ENCODE measurements at regions not wholly inside any gene's neighbourhood (a gene's known extent, or its start where the extent isn't known, plus 50 kb on each side); places are given as distances from the start of the nearest gene placed in this dataset.
"Not testable (repeated sequence)": the region's sequence is repeated elsewhere in the genome, so short reads cannot be mapped to it uniquely, and the experiment has no call there.

DNA sequence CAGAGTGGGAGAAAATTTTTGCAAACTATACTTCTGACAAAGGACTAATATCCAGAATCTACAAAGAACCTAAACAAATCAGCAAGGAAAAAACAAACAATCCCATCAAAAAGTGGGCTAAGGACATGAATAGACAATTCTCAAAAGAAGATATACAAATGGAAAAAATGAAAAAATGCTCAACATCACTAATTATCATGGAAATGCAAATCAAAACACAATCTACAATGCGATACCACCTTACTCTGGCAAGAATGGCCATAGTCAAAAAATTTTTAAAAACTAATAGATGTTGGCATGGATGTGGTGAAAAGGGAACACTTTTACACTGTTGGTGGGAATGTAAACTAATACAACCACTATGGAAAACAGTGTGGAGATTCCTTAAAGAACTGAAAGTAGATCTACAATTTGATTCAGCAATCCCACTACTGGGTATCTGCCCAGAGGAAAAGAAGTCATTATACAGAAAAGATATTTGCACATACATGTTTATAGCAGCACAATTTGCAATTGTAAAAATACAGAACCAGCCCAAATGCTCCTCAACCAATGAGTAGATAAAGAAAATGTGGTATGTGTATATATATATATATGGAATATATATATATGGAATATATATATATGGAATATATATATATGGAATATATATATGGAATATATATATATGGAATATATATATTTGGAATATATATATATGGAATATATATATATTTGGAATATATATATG is 141.2 kb upstream of the P2RY1 start:
- DNase-seq; intact Hi-C loops (cut with DNase I): not testable (repeated sequence)

DNA sequence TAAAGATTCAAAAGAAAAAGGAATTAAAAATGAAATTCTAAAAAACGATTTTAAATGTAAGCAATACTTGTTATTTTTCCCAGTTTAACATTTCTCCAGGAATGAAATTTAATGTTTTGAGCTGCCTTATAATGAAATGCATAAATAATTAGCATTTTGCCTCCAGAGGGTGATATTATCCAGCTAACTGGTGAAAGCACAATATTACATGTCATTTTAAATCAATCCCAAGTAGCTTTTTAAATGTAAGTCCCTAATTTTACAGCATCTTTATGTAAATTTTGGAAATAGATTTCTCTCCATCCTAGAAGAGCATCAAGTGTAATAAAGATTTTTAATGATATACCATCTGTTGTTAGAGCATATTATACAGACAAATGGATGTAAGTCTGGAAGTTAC is 139.1 kb upstream of the P2RY1 start:
- no peak for DNase-seq
- intact Hi-C loops (cut with DNase I): no loop called here

DNA sequence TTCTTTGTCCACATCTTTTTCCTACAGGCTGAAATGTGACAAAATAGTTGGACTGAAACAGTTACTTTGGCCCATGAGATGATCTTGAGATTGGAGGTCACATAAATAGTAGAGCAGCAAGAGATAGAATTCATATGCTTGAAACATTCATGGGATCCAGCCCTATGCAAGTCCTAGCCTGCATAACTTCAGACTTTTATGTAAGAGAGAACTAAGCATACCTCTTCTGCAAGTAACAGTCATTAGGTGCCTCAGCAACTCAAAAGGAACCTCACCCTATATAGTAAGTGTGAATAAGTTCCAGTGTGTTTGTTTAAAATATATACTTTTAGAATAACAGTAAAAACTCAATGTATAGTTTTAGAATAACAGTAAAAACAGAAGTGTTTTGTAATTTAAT is 138.0 kb upstream of the P2RY1 start:
- intact Hi-C loops (cut with DNase I): no loop called here

DNA sequence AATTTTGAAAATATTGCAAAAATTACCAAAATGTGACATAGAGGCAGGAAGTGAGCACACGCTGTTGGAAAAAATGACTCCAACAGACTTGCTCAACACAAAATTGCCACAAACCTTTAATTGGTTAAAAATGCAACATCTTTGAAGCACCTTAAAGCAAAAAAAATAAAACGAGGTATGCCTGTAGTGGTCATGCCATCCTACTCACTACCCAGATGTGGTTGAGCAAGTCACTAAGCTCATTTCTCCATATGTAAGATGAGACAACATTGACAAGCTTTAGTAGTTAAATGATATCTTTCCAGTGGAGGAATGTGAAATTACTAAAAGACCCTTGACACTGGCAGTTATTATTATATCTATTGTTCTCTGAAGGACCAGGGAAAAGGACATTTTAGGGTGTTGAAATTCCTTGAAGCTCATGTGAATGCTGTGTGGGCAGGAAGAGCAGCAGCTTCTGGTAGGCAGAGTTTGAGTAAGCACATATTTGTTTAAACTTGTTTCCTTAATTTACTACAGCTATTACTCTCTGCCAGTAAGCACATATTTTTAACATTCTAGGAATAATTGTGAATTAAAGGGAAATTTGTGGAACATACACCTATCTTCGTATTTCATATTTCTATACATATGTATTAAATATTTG is 131.6 kb upstream of the P2RY1 start:
- DNase-seq: no peak
- intact Hi-C loops (cut with DNase I): no loop called here

More for the DNA sequence above, 138.0 kb upstream of the P2RY1 start:
- DNase-seq: no peak

DNA sequence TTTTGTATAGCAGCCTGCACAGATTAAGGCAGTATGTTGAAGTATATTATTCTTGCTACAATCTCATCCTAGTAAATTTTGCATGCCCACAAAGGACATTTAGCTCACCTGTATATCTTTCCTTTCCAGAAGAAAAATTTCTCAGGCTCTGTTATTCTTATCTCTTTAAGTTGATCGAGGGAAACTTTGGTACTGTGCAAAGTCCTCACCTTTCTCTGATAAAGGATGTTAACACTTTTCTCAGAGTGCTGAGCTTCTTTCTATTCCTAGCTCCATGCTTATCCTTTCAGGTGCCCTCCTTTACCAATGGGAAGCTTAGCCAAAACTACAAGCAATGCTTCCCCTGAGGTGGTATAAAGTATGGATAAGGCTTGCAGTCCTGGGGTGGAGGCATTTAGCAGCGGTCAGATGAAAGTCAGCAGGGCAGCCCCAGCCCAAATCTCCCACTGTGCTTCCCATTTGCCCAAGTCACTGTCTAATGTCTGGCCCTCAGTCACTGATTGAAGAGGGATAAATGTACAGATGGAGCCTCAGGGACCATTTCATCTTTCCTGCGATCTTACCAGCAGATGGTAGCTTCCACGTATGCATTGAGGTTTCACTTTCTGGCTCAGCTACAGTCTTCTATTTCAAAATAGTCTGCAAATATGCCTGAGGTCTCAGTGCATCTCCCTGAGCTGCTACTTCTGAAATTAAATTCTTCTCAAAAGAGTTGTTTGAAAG is 127.8 kb upstream of the P2RY1 start:
- intact Hi-C loops (cut with DNase I): no loop called here
- DNase-seq: no peak

DNA sequence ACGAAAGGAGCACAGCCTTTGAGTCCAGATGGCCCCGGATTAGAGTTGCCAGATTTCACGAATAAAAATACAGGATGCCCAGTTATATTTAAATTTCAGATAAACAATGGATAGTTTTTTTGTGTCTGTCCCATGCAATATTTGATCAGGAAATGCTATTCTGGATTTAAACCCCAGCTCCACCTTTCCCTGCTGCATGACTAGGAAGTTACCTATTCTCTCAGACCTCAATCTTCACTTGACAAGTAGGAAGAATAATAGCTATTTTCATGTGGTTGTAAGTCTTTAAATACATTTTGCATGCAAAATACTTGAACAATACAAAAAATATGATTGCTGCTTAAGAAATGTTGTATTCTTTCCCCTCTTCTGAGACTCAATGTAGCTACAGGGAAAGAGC is 125.3 kb upstream of the P2RY1 start:
- DNase-seq: no peak
- intact Hi-C loops (cut with DNase I): no loop called here

DNA sequence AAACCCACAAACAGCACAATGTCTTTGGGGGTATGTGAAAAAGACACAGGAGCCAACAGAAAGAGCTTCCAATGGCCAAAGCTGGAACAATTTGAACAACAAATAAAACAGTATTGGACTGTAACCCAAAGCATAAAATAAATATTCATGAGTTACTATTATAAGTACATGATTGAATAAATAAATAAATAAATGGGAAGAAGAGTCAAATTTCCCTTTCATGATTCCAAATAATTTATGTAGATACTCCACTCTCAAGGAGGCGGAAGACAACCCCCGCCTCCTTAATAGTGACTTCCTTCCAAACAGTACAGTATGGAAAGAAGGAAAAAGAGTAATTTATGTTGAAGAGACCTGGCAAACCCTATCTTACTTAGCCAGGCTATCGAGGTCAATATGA is 124.4 kb upstream of the P2RY1 start:
- no peak for DNase-seq
- intact Hi-C loops (cut with DNase I): no loop called here

DNA sequence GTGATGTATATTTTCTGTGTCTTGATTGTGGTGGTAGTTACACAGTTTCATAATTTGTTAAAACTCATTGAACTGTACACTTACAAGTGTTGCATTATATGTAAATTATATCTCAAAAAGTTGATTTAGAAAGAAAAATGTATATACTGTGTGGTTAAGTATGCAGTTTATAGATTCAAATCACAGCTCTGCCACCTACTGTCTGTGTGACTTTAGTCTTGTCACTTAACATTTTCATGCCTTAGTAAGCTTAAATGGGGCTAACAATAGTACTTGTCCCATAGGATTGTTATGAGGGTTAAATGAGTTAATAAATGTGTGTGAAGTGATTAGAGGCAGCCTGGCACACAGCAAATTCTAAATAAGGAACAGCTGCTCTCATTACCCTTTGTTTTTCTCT is 120.9 kb upstream of the P2RY1 start:
- intact Hi-C loops (cut with DNase I): no loop called here
- DNase-seq: no peak

DNA sequence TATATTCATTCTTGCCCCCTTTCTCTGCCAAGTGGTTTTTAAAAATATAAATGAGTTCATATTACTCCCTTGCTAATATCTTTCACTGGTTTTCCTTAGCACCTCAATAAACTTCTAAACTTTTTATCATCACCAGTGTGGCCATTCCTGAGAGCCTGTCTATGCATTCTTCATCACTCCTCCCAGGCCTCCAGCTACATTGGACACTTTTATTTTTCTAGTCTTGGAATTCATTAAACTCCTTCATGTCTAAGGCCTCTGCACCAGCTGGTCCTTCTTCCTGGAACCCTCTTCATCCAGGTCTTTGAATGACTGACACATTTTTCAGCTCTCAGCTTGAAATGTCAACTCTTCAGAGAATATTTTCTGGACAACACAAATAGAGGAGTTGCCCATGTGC is 120.4 kb upstream of the P2RY1 start:
- no peak for DNase-seq
- intact Hi-C loops (cut with DNase I): no loop called here

DNA sequence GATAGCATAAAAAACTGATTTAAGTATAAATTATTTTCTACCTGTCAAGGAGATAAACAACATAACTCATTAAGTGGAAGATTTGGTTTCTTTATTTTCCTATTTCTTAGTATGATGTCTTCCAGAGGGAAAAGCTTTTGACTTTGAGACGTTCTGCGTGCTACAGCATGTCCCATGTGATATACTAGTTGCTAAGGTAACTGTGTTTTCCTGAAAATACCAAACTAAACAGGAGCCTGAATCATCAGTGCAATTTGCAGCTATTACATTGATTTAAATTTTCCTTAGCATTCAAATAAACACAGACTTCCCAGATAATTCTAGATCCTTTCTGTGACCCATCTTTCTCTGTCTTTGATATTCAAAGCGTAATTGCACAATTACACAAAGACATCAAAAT is 117.7 kb upstream of the P2RY1 start:
- intact Hi-C loops (cut with DNase I): no loop called here
- DNase-seq: no peak

DNA sequence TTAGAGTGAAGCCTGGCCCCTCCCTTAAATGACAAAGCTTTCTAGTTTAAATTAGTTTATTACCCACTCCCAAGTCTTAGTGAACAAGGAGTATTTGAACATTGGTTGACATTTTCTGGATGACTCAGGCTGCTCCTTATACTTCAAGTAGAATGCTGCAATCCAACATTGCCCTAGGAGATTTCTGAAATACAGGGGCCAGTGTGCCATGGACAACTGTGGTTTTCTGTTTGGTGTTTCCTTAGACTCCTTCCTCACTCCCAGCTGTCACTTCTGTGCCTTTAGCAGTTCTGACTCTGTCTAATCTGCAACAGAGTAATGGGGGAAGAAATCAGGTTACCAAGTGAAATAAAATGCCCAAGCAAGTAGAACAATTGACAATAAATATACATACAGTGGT is 116.1 kb upstream of the P2RY1 start:
- DNase-seq: no peak
- intact Hi-C loops (cut with DNase I): no loop called here

DNA sequence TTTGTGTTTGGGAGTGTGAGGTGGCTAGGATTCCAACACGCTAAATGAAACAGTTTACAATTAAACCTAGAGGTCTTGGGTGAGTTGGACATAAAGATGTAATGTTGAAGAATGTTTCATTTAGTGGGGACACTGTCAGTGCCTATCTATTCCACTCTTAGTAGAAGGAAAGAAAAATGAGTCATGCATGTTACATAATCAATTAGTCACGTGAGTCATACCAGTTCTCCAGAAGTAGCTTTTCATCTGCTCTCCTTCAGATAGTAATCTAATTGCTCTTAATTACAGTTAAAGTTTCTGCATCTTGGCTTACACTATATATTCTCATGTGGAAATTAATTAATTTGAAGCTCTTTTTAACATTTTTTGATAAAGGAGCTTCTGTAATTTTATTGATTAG is 115.7 kb upstream of the P2RY1 start:
- DNase-seq: no peak
- intact Hi-C loops (cut with DNase I): no loop called here

DNA sequence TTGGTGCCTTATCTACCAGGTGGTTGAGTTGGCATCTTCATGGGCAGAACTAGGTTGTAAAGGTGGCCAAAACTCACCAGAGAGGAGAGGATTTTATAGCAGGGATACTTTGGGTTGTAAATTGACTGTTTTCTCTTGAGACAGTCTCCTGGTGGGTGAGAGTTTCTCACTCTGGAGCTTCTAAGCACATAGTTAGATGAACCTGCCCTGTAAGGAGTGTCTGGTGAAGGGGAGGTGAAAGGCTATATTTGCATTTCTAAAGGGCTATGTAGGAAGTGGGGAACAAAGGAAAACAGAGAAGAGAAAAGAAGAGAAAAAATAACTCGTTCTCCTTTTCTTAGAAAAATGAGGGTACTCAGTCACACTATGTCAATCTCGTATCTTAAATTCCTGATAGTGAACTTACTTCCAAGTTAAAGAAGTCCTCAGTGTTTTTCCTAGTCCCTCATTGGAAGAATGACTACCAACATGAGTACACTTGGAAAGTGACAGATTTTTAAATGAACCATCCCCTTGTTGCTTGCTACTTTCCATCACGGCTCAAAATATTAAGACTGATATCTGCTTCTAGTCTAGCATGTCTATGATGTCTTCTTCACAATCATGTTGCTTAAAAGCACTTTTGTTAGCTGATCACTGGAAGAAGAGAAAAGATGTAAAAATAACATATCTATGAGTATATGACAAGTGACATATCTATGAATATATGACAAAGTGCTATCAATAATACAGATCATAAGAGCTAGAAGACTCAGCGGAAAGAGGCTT is 113.8 kb upstream of the P2RY1 start:
- no peak for DNase-seq
- intact Hi-C loops (cut with DNase I): no loop called here

DNA sequence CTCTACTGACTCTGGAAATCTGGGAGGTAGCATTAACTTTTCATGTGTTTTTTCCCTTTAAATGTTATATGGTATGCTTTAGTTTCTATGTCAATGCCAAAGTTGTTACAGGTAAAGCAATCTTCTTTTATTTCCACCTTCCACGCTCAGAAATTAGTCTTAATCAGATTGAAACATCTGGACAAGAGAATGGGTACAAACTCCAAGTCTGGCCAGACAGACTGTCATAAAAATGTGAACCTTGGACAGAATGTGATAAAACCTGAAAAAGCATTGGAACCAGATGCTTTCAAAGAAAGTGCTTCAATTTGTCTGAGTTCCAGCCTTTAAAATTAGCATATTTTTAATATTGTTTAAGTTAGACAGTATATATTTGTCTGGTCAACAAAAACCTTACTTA is 110.7 kb upstream of the P2RY1 start:
- no peak for DNase-seq
- intact Hi-C loops (cut with DNase I): no loop called here

DNA sequence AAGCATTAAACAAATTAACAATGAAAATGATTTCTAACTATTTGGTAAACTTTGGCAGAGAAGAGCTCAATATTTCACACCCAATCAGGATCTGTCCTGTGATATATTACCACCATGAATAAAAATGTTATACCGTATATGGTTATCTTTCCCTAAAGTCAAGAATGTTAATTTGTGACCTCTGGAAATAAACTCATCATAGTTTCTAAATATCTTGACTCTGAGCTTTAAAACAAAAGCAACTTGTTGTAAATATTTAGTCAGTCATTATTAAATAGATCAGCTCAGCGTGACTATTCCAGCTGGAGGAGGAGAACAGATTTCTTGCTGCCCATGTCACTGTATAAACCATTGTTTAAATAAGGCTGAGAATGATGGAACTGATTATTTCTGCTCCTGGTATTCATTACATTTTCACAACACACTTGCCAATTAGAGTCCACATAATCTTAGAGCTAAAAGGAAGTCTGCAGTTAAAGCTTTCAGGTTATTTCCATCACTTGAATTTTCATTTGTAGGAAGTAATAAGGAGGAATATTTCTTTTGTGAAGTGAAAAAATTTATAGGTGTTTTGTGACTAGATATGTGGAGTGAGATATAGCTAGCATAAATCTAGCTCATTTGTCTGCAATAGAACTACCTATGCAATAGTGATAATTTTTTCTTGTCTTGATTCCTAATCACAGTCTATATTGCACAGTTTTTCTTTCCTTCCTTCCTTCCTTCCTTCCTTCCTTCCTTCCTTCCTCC is 106.5 kb upstream of the P2RY1 start:
- intact Hi-C loops (cut with DNase I): no loop called here
- no peak for DNase-seq

DNA sequence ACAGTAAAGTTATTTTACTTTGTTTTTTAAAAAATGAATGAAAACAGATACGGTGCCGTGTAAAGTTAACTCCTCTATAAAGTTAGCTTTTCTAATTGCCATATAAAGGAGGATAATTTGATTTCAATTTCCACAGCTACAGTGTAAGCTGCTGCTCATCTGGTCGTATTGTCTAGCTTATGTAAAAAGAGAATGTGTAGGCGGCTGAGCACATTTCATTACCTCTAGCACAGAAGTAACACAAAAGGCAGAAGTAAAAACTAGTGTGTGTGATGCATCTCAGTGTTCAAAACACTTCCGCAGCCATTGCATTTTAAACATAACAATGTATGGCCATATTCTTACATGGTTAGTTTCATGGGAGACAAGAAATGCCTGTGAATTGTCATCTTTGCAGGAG is 105.0 kb upstream of the P2RY1 start:
- DNase-seq: peak in 5 of 42 donors; percentile 9 to 42 (median 16)
- intact Hi-C loops (cut with DNase I): no loop called here

DNA sequence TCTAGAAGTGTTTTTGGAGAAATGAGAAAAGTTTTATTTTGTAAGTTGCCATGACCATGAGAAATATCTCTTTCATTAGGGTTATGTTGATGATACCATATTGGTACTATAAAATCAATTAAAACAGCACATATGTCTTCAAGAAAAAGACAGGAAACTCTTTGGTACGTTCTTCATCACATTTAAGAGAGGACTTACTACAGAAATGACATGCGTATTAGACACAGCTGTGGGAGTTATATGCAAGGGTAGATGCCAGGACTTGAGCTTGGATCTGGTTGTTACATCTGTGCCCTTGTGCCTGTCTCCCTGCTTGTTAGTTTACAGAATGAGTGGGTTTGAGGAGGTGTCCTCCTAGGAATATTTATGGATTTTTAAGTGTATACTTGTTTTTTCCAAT is 103.4 kb upstream of the P2RY1 start:
- no peak for DNase-seq

DNA sequence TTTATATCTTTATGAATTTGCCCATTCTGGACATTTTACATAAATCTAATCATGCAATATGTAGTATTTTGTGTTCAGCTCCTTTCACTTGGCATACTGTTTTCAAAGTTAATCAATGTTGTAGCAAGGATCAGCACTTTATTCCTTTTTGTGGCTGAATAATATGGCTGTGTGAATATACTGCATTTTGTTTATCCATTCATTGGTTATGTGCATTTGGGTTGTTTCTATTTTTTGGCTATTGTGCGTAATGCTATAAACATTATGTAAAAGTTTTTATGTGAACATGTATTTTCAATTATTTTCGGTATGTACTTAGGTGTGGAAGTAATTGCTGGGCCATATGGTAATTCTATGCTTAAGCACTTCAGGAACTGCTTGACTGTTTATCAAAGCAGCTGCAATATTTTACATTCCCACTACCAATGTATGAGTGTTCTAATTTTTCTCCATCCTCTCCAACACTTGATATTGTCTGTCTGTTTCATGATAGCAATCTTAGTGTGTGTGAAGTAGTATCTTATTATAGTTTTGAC is 101.3 kb upstream of the P2RY1 start:
- DNase-seq: no peak
- intact Hi-C loops (cut with DNase I): no loop called here

More for the DNA sequence above, 103.4 kb upstream of the P2RY1 start:
- intact Hi-C loops (cut with DNase I): no loop called here
